HEK293T (cell line): ENCODE measurements at regions not wholly inside any gene's neighbourhood (a gene's known extent, or its start where the extent isn't known, plus 50 kb on each side); places are given as distances from the start of the nearest gene placed in this dataset.

Experiments
- ARNT ChIP-seq: fragments of 450-650 bp; IDR thresholded peaks from 2 replicates; pipeline ENCODE4 v1.6.1; 2017; ENCODE audit warnings: mild to moderate bottlenecking
- BHLHE40 ChIP-seq: fragments of 450-650 bp; IDR thresholded peaks from 2 replicates; pipeline ENCODE4 v1.6.1; 2016; ENCODE audit warnings: mild to moderate bottlenecking, moderate library complexity, borderline replicate concordance
- ELF4 ChIP-seq: fragments of 450-650 bp; IDR thresholded peaks from 2 replicates; pipeline ENCODE4 v1.6.1; 2017; ENCODE audit warnings: antibody characterized with exemption
- FOXA1 ChIP-seq: fragments of 450-650 bp; IDR thresholded peaks from 2 replicates; pipeline ENCODE4 v1.6.1; 2016; ENCODE audit warnings: mild to moderate bottlenecking
- FOXK2 ChIP-seq: fragments of 450-650 bp; IDR thresholded peaks from 2 replicates; pipeline ENCODE4 v1.6.1; 2016; ENCODE audit warnings: mild to moderate bottlenecking
- FOXM1 ChIP-seq: fragments of 450-650 bp; IDR thresholded peaks from 2 replicates; pipeline ENCODE4 v1.6.1; 2017; ENCODE audit warnings: mild to moderate bottlenecking, borderline replicate concordance
- HDGF ChIP-seq: fragments of 450-650 bp; IDR thresholded peaks from 2 replicates; pipeline ENCODE4 v1.6.1; 2017; ENCODE audit warnings: antibody characterized with exemption, borderline replicate concordance
- L3MBTL2 ChIP-seq: fragments of 450-650 bp; conservative IDR thresholded peaks from 2 replicates; pipeline ENCODE4 v1.6.1; 2016; ENCODE audit warnings: mild to moderate bottlenecking
- NFRKB ChIP-seq: fragments of 450-650 bp; IDR thresholded peaks from 2 replicates; pipeline ENCODE4 v1.6.1; 2016; ENCODE audit warnings: mild to moderate bottlenecking, moderate library complexity
- PKNOX1 ChIP-seq: fragments of 450-650 bp; IDR thresholded peaks from 2 replicates; pipeline ENCODE4 v1.6.1; 2016
- SP1 ChIP-seq: fragments of 450-650 bp; IDR thresholded peaks from 2 replicates; pipeline ENCODE4 v1.6.1; 2017
- SUZ12 ChIP-seq: fragments of 450-650 bp; IDR thresholded peaks from 2 replicates; pipeline ENCODE4 v1.6.1; 2016; ENCODE audit warnings: mild to moderate bottlenecking
- TARDBP ChIP-seq: fragments of 450-650 bp; IDR thresholded peaks from 2 replicates; pipeline ENCODE4 v1.6.1; 2016
- ZNF384 ChIP-seq: fragments of 450-650 bp; IDR thresholded peaks from 2 replicates; pipeline ENCODE4 v1.6.1; 2016

- TF ChIP-seq SP1 (no peak), ARNT (no peak), FOXM1 (no peak), ZNF384 (no peak), BHLHE40 (no peak), PKNOX1 (no peak), FOXA1 (no peak), L3MBTL2 (no peak), FOXK2 (no peak), NFRKB (no peak), HDGF (no peak), ELF4 (no peak), TARDBP (no peak), SUZ12 (no peak)
Measured at GRCh38 chr3:168473334-168473890, 377.7 kb upstream of the GOLIM4 start.
